ENCODE measurements at regions not wholly inside any gene's neighbourhood (a gene's known extent, or its start where the extent isn't known, plus 50 kb on each side); places are given as distances from the start of the nearest gene placed in this dataset.

DNA sequence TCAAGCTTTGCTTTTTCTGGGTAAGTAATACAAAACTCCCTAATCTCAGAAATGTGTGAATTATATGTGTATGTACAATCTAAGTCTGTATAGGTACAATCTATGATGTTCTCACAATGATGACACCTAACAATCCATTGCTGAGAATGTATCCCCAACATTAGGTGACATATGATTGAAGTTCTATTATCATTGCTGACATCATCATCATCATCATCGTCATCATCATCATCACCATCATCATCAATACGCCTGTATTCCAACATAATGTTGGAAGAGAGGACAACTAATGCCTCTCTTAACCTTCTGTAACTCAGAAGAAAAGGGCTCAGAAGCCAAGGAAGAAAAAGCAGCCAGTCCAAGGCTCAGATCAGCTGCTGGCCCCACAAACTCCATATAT, 84.2 kb upstream of the FBXO11 start:
- TF ChIP-seq, protein P1, sequence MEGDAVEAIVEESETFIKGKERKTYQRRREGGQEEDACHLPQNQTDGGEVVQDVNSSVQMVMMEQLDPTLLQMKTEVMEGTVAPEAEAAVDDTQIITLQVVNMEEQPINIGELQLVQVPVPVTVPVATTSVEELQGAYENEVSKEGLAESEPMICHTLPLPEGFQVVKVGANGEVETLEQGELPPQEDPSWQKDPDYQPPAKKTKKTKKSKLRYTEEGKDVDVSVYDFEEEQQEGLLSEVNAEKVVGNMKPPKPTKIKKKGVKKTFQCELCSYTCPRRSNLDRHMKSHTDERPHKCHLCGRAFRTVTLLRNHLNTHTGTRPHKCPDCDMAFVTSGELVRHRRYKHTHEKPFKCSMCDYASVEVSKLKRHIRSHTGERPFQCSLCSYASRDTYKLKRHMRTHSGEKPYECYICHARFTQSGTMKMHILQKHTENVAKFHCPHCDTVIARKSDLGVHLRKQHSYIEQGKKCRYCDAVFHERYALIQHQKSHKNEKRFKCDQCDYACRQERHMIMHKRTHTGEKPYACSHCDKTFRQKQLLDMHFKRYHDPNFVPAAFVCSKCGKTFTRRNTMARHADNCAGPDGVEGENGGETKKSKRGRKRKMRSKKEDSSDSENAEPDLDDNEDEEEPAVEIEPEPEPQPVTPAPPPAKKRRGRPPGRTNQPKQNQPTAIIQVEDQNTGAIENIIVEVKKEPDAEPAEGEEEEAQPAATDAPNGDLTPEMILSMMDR (conservative IDR thresholded peaks at IDR 0.05; ENCODE audit: low read depth, low read length) = no peak
- no peak for TF ChIP-seq EZH2 (IDR thresholded peaks at IDR 0.05; ENCODE audit: low read length, unreplicated experiment)

Data from PC-3 (cell line).